GM12874 (cell line): ENCODE measurements at regions not wholly inside any gene's neighbourhood (a gene's known extent, or its start where the extent isn't known, plus 50 kb on each side); places are given as distances from the start of the nearest gene placed in this dataset.

Experiments used
- TF ChIP-seq, protein P1 (sequence below): IDR thresholded peaks from 2 replicates; pipeline ENCODE4 v1.5.1; 2011; ENCODE audit warnings: low read depth, mild to moderate bottlenecking, control low read depth, low read length, moderate library complexity; ENCODE audit not compliant: insufficient read depth

DNA sequence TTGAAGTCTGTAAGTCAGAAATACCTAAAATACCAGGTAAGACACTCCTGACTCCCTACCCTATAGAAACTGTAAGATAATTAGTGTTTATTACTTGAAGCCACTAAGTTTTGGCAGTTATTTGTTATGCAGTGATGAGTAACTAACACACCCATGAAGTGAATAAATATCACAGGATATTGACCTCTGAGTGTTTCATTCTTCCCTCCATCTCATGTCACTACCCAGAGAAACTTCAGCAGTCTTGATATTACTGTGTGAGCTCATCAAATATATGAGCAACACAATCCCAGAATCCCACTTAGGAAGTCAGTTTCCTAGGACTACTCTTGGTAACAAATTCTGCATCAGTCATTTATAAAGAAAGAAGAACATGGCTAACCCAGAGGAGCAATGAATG is 529.7 kb downstream of the FBXO15 start:
- TF ChIP-seq, protein P1, sequence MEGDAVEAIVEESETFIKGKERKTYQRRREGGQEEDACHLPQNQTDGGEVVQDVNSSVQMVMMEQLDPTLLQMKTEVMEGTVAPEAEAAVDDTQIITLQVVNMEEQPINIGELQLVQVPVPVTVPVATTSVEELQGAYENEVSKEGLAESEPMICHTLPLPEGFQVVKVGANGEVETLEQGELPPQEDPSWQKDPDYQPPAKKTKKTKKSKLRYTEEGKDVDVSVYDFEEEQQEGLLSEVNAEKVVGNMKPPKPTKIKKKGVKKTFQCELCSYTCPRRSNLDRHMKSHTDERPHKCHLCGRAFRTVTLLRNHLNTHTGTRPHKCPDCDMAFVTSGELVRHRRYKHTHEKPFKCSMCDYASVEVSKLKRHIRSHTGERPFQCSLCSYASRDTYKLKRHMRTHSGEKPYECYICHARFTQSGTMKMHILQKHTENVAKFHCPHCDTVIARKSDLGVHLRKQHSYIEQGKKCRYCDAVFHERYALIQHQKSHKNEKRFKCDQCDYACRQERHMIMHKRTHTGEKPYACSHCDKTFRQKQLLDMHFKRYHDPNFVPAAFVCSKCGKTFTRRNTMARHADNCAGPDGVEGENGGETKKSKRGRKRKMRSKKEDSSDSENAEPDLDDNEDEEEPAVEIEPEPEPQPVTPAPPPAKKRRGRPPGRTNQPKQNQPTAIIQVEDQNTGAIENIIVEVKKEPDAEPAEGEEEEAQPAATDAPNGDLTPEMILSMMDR, result no peak

DNA sequence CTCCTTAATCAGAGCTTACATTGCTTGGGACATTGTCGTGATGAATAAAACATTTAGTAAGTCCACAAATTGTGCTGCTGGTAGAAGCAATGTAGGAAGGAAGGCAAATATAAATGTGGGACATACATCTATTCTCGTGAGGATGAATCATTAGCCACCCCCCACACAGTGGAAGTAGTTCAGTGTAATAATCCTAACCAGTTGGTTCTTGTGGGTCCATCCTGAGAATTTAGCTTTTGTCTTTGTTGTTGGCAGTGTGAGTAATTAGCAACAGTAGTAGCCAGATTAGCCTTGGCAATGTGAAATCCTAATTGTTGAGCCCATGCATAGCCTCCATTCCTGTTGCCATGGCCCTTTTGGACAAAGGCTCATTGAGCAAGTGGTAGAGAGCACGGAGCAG is 532.1 kb downstream of the FBXO15 start:
- TF ChIP-seq, protein P1, result no peak

DNA sequence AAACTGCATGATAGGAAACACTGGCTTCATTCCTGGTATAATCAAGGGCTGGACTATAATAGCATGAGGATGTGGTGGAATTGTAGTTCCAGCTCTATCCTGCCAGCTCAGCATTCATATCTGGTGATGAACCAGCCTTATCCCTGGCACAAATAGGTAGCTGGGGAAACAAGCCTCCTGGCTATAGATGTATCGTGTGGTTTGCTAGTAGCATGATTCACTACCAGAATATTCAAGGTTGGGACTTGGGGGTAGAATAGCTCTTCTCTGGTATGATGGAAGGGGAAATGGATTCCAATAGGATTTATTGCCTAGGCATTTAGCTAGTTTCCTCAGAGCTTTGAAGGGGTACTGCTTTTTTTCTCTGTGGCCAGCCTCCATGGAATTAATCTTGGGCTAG is 532.8 kb downstream of the FBXO15 start:
- TF ChIP-seq, protein P1, result no peak

DNA sequence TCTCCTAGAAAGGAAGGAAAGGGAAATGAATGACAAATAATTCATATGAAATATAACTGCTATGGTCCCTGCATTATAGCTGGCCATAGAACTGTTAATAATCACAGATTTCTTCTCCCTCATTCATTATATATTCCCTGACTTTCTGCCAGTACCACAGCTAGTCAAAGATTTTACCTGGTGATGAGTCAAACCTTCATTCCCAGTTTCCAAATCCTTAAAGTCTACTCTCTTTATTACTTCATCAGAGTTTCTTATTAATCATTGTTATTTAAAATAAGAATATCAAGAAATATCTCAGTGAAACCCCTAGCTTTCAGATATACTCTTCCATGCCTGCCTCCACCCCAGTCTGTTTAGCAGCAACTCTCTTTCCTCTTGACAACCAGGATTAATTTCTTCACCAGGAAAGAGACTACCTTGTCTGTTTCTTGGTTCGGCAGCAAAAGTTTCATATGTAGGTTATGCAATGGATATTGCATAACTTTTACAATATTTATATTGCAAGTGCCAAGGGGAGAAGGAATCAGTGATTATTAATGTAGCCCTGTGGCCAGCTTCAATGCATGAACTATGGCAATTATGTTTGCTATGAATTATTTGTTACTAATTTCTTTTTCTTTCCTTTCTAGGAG is 533.8 kb downstream of the FBXO15 start:
- TF ChIP-seq, protein P1, result no peak

DNA sequence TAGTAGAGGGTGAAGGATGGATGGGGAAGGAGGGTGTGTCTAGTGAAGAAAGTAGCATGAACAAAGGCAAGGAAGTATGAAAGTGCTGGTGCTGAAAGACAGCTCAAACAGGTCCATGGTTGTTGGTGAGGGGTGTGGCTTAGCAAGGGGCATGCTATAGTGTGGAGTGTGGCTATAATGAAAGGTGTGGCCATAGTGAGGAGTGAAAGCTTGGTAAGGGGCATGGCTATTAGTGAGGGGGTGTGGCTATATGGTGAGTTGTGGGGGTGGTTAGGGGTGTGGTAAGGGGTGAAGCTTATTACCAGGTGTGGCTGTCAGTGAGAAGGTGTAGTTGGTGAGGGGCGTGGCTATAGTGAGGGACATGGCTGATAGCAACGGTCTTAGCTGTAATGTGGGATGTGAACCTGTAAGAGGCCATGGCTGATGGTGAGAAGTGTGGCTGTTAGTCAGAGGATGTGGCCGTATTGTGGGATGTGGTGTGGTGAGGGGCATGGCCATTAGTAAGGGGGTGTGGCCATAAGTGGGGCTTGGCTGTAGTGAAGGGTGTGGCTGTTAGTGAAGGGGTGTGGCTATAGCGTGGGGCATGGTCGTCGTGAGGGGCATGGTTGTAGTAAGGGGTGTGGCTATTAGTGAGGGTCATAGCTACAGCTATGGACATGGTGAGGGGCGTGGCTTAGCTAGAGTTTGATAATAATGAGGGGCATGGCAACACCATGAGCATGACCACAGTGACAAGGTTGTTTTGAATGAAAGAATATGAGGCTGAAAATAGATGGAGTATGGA is 549.6 kb downstream of the FBXO15 start:
- TF ChIP-seq, protein P1, result no peak

DNA sequence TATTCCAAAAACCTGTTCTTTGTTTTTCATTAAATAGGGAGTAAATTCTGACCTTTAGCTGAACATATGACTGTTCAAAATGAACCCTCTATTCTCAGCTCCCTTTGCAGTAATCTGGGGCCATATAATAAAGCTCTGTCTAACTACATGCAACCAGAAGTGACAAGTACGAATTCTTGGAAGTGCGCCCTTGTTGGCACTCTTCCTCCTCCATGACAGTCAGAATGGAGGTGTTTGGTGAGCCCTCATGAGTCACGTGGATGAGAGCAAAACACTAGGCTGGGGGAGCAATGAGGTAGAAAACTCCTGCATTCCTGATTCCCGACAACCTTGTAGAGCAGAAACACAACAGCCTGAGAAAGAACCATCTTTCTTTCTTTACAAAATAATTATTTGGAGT is 552.9 kb downstream of the FBXO15 start:
- TF ChIP-seq, protein P1, result no peak

DNA sequence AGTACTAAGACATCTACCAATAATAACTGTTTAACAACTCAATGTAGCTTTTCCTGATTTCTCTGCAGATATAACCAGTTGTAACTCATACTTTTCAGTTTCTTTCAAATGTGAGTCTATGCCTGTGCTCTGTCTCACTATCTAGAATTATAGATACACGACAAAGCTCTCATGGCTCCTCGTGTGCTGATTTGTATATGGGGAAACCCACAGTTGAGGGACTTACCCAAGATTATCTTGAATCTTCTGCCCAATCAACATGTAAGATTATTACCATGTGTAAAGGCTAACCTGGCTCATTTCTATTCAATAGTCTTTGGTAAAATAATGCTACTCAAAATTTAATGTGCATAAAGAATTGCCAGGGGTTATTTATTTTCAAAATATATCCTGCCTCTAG is 554.4 kb downstream of the FBXO15 start:
- TF ChIP-seq, protein P1, result no peak
